K562 (cell line): ENCODE measurements at regions not wholly inside any gene's neighbourhood (a gene's known extent, or its start where the extent isn't known, plus 50 kb on each side); places are given as distances from the start of the nearest gene placed in this dataset.

Experiments used
- BCOR ChIP-seq: fragments of 450-650 bp; IDR thresholded peaks from 2 replicates; pipeline ENCODE4 v1.6.1; 2016
- CCAR2 ChIP-seq: fragments of 200-400 bp; formaldehyde crosslinking; IDR thresholded peaks from 2 replicates; pipeline ENCODE4 v1.6.1; 2017; ENCODE audit warnings: mild to moderate bottlenecking, low read depth, low read length
- CEBPB ChIP-seq: fragments of 450-650 bp; IDR thresholded peaks from 2 replicates; pipeline ENCODE4 v1.6.1; 2016; ENCODE audit warnings: missing genetic modification characterization, missing compliant biosample characterization
- CGGBP1 ChIP-seq: fragments of 250-450 bp; sonication (Bioruptor Pico); IDR thresholded peaks from 2 replicates; pipeline ENCODE4 v1.9.0; 2021; ENCODE audit warnings: mild to moderate bottlenecking
- CHD4 ChIP-seq: fragments of 200-600 bp; sonication (generic); IDR thresholded peaks from 3 replicates; pipeline ENCODE4 v1.6.1; 2012; ENCODE audit warnings: low read depth, mild to moderate bottlenecking, mixed read lengths, low read length, inconsistent platforms; ENCODE audit not compliant: insufficient read depth, insufficient replicate concordance, poor library complexity, severe bottlenecking
- CTCF ChIP-seq, 3 experiments: IDR thresholded peaks in 2 of 3; conservative IDR thresholded peaks in 1 of 3; 2 replicates each; pipeline ENCODE4 v1.5.1; 2011 to 2012; ENCODE audit warnings: low read length in 3 of 3, mild to moderate bottlenecking in 3 of 3, control low read depth in 2 of 3, improper control_type of control experiment in 1 of 3, inconsistent platforms in 1 of 3, low read depth in 1 of 3, mixed read lengths in 1 of 3, moderate library complexity in 1 of 3; ENCODE audit not compliant: insufficient read depth in 2 of 3
- ETV1 ChIP-seq: fragments of 450-650 bp; conservative IDR thresholded peaks from 2 replicates; pipeline ENCODE4 v1.6.1; 2016; ENCODE audit warnings: missing genetic modification characterization, control low read depth, low read depth, missing compliant biosample characterization
- ETV6 ChIP-seq, 3 experiments: fragments of 150-350 bp in 1 of 3; sonication (generic) in 1 of 3; formaldehyde crosslinking in 1 of 3; IDR thresholded peaks; 2 replicates each; pipeline versions ENCODE4 v1.6.1 to v1.8.0; 2014 to 2022; ENCODE audit warnings: borderline replicate concordance in 2 of 3, low read depth in 2 of 3, antibody characterized with exemption in 1 of 3, low read length in 1 of 3, mild to moderate bottlenecking in 1 of 3, missing genetic modification reagents in 1 of 3
- FOXP1 ChIP-seq: sonication (generic); formaldehyde crosslinking; IDR thresholded peaks from 2 replicates; pipeline ENCODE4 v1.8.0; 2022; ENCODE audit warnings: mild to moderate bottlenecking, missing genetic modification reagents
- HEY1 ChIP-seq: fragments of 250-450 bp; sonication (Bioruptor Pico); IDR thresholded peaks from 2 replicates; pipeline ENCODE4 v1.5.0; 2020; ENCODE audit warnings: mild to moderate bottlenecking, moderate library complexity, borderline replicate concordance
- HNRNPLL ChIP-seq: fragments of 200-400 bp; formaldehyde crosslinking; IDR thresholded peaks from 2 replicates; pipeline ENCODE4 v1.6.1; 2017; ENCODE audit warnings: low read length, low read depth, mild to moderate bottlenecking; ENCODE audit not compliant: poor library complexity, severe bottlenecking
- KAT8 ChIP-seq: fragments of 450-650 bp; IDR thresholded peaks from 2 replicates; pipeline ENCODE4 v1.6.1; 2016; ENCODE audit warnings: low read depth, mild to moderate bottlenecking
- KLF10 ChIP-seq: fragments of 250-450 bp; sonication (Bioruptor Pico); IDR thresholded peaks from 2 replicates; pipeline ENCODE4 v1.6.1; 2021; ENCODE audit warnings: matching md5 sums
- MYBL2 ChIP-seq, 2 experiments: fragments of 450-650 bp in 1 of 2; sonication (generic) in 1 of 2; formaldehyde crosslinking in 1 of 2; IDR thresholded peaks; 2 replicates each; pipeline versions ENCODE4 v1.6.1 to v1.8.1; 2017 to 2022; ENCODE audit warnings: borderline replicate concordance in 1 of 2, inconsistent platforms in 1 of 2, low read depth in 1 of 2, mild to moderate bottlenecking in 1 of 2, missing genetic modification reagents in 1 of 2, moderate library complexity in 1 of 2
- PHB ChIP-seq: fragments of 250-450 bp; sonication (Bioruptor Pico); IDR thresholded peaks from 2 replicates; pipeline ENCODE4 v1.5.0; 2021
- PHF20 ChIP-seq: fragments of 450-650 bp; IDR thresholded peaks from 2 replicates; pipeline ENCODE4 v1.6.1; 2018; ENCODE audit not compliant: partially characterized antibody
- RB1 ChIP-seq: fragments of 450-650 bp; IDR thresholded peaks from 2 replicates; pipeline ENCODE4 v1.6.1; 2017; ENCODE audit warnings: low read depth, mild to moderate bottlenecking
- RCOR1 ChIP-seq, 2 experiments: IDR thresholded peaks; 2 replicates each; pipeline ENCODE4 v1.6.1; 2012; ENCODE audit warnings: low read depth in 2 of 2, low read length in 2 of 2, borderline replicate concordance in 1 of 2, improper control_type of control experiment in 1 of 2
- SLC30A9 ChIP-seq: fragments of 250-450 bp; sonication (Bioruptor Pico); IDR thresholded peaks from 2 replicates; pipeline ENCODE4 v1.8.0; 2022; ENCODE audit warnings: mild to moderate bottlenecking, moderate library complexity
- STAT5A ChIP-seq: IDR thresholded peaks from 2 replicates; pipeline ENCODE4 v1.6.1; 2012; ENCODE audit warnings: low read length, inconsistent platforms, borderline replicate concordance
- TRIM28 ChIP-seq: fragments of 450-650 bp; IDR thresholded peaks from 2 replicates; pipeline ENCODE4 v1.6.1; 2017
- ZC3H8 ChIP-seq: fragments of 450-650 bp; IDR thresholded peaks from 2 replicates; pipeline ENCODE4 v1.6.1; 2017
- ZNF140 ChIP-seq: fragments of 250-450 bp; sonication (Bioruptor Pico); IDR thresholded peaks from 2 replicates; pipeline ENCODE4 v1.8.0; 2021; ENCODE audit warnings: moderate library complexity, mild to moderate bottlenecking, inconsistent platforms
- ZNF146 ChIP-seq: IDR thresholded peaks from one replicate; pipeline ENCODE4 v1.6.1; 2018; ENCODE audit warnings: missing compliant biosample characterization; ENCODE audit not compliant: unreplicated experiment
- ZNF212 ChIP-seq: fragments of 450-650 bp; formaldehyde crosslinking; IDR thresholded peaks from 2 replicates; pipeline ENCODE4 v1.4.0; 2020; ENCODE audit warnings: mild to moderate bottlenecking
- ZNF436 ChIP-seq: fragments of 250-450, 450-650 bp; sonication (Bioruptor Pico); formaldehyde crosslinking; IDR thresholded peaks from 2 replicates; pipeline ENCODE4 v1.7.0; 2020; ENCODE audit warnings: mild to moderate bottlenecking
- ZNF445 ChIP-seq: fragments of 250-450 bp; sonication (Bioruptor Pico); IDR thresholded peaks from 2 replicates; pipeline ENCODE4 v1.4.0; 2020; ENCODE audit warnings: low read depth, mild to moderate bottlenecking, moderate library complexity
- ZNF76 ChIP-seq: fragments of 250-450 bp; sonication (Bioruptor Pico); IDR thresholded peaks from 2 replicates; pipeline ENCODE4 v1.4.0; 2020; ENCODE audit warnings: mild to moderate bottlenecking, moderate library complexity, borderline replicate concordance
- ZNF780A ChIP-seq: fragments of 250-450 bp; sonication (Bioruptor Pico); IDR thresholded peaks from 2 replicates; pipeline ENCODE4 v1.5.0; 2021; ENCODE audit warnings: mild to moderate bottlenecking

DNA sequence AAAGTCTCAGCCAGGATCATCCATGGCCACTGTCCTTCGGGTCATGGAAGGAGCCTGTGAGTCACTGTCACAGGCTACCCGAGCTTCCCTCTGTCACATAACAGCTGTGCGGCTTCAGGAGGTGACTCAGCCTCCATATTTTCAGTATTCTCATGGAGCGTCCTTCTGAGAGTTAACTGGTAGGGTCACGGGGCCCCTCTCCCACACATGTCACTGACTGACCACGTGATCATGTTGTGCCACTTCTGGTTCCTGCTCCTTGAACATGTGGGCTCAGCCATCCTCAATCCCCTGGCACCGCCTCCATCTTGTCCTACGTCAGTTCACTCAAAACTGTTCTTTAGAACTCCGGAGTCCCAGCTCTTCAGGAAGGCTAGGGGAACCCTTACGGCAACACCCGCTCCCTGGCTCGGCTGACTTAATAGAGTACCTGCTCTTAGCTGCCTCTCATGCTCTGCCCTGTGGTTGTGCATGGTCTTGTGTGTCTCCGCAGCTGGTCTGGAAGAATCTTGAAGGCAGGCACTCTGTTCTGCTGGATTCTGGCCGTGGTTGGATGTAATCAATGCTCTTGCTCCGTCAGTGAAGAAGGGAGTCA lies 182.8 kb downstream of the ICE1 start (continued):
- TF ChIP-seq CTCF (IDR thresholded peaks at IDR 0.05 in 2 of 3, conservative IDR thresholded peaks at IDR 0.05 in 1 of 3; ENCODE audit: insufficient read depth in 2 of 3, low read depth in 1 of 3, low read length in 3 of 3) = no peak
- TF ChIP-seq CGGBP1 (CRISPR knock-in tag) = no peak
- TF ChIP-seq PHB (CRISPR knock-in tag) = no peak
- TF ChIP-seq ETV6 (IDR thresholded peaks at IDR 0.05; ENCODE audit: borderline replicate concordance in 1 of 2, low read depth in 2 of 2, low read length in 1 of 2) = no peak
- TF ChIP-seq ETV6 (CRISPR knock-in tag; IDR thresholded peaks at IDR 0.05; ENCODE audit: borderline replicate concordance) = no peak
- no peak for TF ChIP-seq ZNF780A
- no peak for TF ChIP-seq TRIM28
- no peak for TF ChIP-seq ZNF212 (CRISPR knock-in tag)
- 0 out of 2 replicates have a peak, but pooled peaks have one; percentile 35 for TF ChIP-seq ZNF76 (CRISPR knock-in tag)
- no peak for TF ChIP-seq HNRNPLL
- TF ChIP-seq STAT5A = no peak
- TF ChIP-seq RB1 = no peak
- TF ChIP-seq MYBL2 (IDR thresholded peaks at IDR 0.05; ENCODE audit: low read depth) = no peak
- no peak for TF ChIP-seq MYBL2 (CRISPR knock-in tag; IDR thresholded peaks at IDR 0.05; ENCODE audit: borderline replicate concordance)
- no peak for TF ChIP-seq CEBPB
- TF ChIP-seq KLF10 (CRISPR knock-in tag) = no peak
- no peak for TF ChIP-seq SLC30A9 (CRISPR knock-in tag)
- TF ChIP-seq ZNF436 (CRISPR knock-in tag) = no peak
- TF ChIP-seq ZNF445 (CRISPR knock-in tag) = no peak
- no peak for TF ChIP-seq PHF20
- TF ChIP-seq CHD4 = no peak
- no peak for TF ChIP-seq FOXP1 (CRISPR knock-in tag)
- TF ChIP-seq ZC3H8 = no peak
- TF ChIP-seq CCAR2 = no peak
- TF ChIP-seq ZNF140 (CRISPR knock-in tag) = no peak
- TF ChIP-seq ETV1 (tag) = no peak
- no peak for TF ChIP-seq KAT8
- no peak for TF ChIP-seq HEY1 (CRISPR knock-in tag)
- no peak for TF ChIP-seq ZNF146
- TF ChIP-seq BCOR = no peak
- no peak for TF ChIP-seq RCOR1 (IDR thresholded peaks at IDR 0.05; ENCODE audit: borderline replicate concordance in 1 of 2, low read depth in 2 of 2, low read length in 2 of 2)
